Brain microvascular endothelial cell (primary cell): ENCODE measurements at regions not wholly inside any gene's neighbourhood (a gene's known extent, or its start where the extent isn't known, plus 50 kb on each side); places are given as distances from the start of the nearest gene placed in this dataset.

Source experiments
- DNase-seq: peaks from one replicate; pipeline ENCODE4 v3.0.0-alpha.2; 2020
- H3K27ac ChIP-seq: fragments of 250-450 bp; sonication (Bioruptor Pico); 2 replicates; pipeline ENCODE4 v1.5.1; 2020; ENCODE audit warnings: mild to moderate bottlenecking, moderate library complexity
- H3K27me3 ChIP-seq: fragments of 250-450 bp; sonication (Bioruptor Pico); replicated peaks from 2 replicates; pipeline ENCODE4 v1.5.1; 2020; ENCODE audit warnings: mild to moderate bottlenecking
- H3K36me3 ChIP-seq: fragments of 250-450 bp; sonication (Bioruptor Pico); replicated peaks from 2 replicates; pipeline ENCODE4 v1.5.1; 2020; ENCODE audit warnings: mild to moderate bottlenecking
- H3K4me3 ChIP-seq: 2 replicates; pipeline ENCODE4 v1.5.1; 2011; ENCODE audit warnings: low read depth, mild to moderate bottlenecking, control low read depth, low read length, moderate library complexity
- CTCF ChIP-seq: IDR thresholded peaks from 2 replicates; pipeline ENCODE4 v1.5.1; 2011; ENCODE audit warnings: low read depth, mild to moderate bottlenecking, moderate library complexity, low read length, control low read depth, inconsistent platforms; ENCODE audit errors: missing control alignments
- in situ Hi-C: cut with HindIII; loops from 2 replicates; pipeline ENCODE4 v1.10.0; 2017; ENCODE audit warnings: low sequenced_read_pairs, low pct_ligation_motif_present

- H3K27me3 ChIP-seq, result no peaks in the 10 kb centered on the region
- DNase-seq, result peak; percentile 77
- H3K4me3 ChIP-seq, result no peak overlapping the region
- in situ Hi-C loops, result no loop called here
- TF ChIP-seq CTCF, result peak; percentile 50
- no peaks in the 10 kb centered on the region for H3K36me3 ChIP-seq
- no peak overlapping the region for H3K27ac ChIP-seq
These were observed 383.4 kb downstream of the VRK1 start for GRCh38 chr14:97180304-97181200.

- in situ Hi-C loops, result no loop called here
- no peaks in the 10 kb centered on the region for H3K27me3 ChIP-seq
- no peak overlapping the region for H3K4me3 ChIP-seq
- no peaks in the 10 kb centered on the region for H3K36me3 ChIP-seq
- no peak overlapping the region for H3K27ac ChIP-seq
- peak; percentile 51 for TF ChIP-seq CTCF
- DNase-seq, result no peak
These were observed 388.0 kb downstream of the VRK1 start for GRCh38 chr14:97185186-97185585.

GRCh38 chr14:97187916-97188315, 390.7 kb downstream of the VRK1 start:
- TF ChIP-seq CTCF, result no peak
- DNase-seq, result no peak
- Histone ChIP-seq H3K27me3 (no peaks in the 10 kb centered on the region), H3K36me3 (no peaks in the 10 kb centered on the region), H3K27ac (no peak overlapping the region), H3K4me3 (no peak overlapping the region)
- in situ Hi-C loops, result no loop called here

GRCh38 chr14:97196336-97196735, 399.2 kb downstream of the VRK1 start:
- DNase-seq, result no peak
- in situ Hi-C loops, result no loop called here
- Histone ChIP-seq H3K27me3 (no peaks in the 10 kb centered on the region), H3K4me3 (no peak overlapping the region), H3K27ac (no peak overlapping the region), H3K36me3 (no peaks in the 10 kb centered on the region)
- TF ChIP-seq CTCF, result no peak

GRCh38 chr14:97198813-97199212, 401.6 kb downstream of the VRK1 start:
- Histone ChIP-seq H3K27me3 (no peaks in the 10 kb centered on the region), H3K36me3 (no peaks in the 10 kb centered on the region), H3K4me3 (no peak overlapping the region), H3K27ac (no peak overlapping the region)
- in situ Hi-C loops, result no loop called here
- TF ChIP-seq CTCF, result no peak
- no peak for DNase-seq
